Uterus (tissue), 2 donors: ENCODE measurements at regions not wholly inside any gene's neighbourhood (a gene's known extent, or its start where the extent isn't known, plus 50 kb on each side); places are given as distances from the start of the nearest gene placed in this dataset.

Experiments used
- POLR2A ChIP-seq, 2 donors: fragments of 450-650 bp; IDR thresholded peaks; one replicate each; pipeline ENCODE4 v1.6.1; 2016; ENCODE audit warnings: antibody characterized with exemption in 2 of 2, mild to moderate bottlenecking in 1 of 2, moderate library complexity in 1 of 2
- TF ChIP-seq, protein P1 (sequence below), 4 experiments: fragments of 200-600 bp in 2 of 4; fragments of 450-650 bp in 2 of 4; sonication (generic) in 2 of 4; IDR thresholded peaks; one replicate each; pipeline ENCODE4 v1.5.1; 2016 to 2019; ENCODE audit warnings: antibody characterized with exemption in 4 of 4, mild to moderate bottlenecking in 2 of 4, moderate library complexity in 1 of 4

DNA sequence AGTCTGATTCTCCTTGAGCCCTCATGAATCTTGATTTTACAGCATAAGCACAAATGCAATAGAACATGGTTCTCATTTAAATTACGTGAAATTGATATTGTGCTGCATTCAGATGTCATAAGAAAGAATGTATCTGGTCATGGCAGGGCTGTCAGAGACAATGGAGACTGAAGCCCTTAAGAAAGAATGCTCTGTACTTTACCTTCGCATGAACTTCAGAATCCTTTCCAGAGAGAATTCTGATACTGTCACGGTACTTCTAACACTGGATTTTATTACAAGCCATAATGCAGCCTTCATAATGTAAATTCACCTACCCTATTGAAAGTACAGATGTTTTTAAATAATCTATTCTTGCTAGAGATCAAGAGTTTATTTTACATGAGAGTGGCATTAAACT lies 677.9 kb upstream of the ADGRL3 start:
- no peak for TF ChIP-seq POLR2A (IDR thresholded peaks at IDR 0.05)
- TF ChIP-seq, protein P1, sequence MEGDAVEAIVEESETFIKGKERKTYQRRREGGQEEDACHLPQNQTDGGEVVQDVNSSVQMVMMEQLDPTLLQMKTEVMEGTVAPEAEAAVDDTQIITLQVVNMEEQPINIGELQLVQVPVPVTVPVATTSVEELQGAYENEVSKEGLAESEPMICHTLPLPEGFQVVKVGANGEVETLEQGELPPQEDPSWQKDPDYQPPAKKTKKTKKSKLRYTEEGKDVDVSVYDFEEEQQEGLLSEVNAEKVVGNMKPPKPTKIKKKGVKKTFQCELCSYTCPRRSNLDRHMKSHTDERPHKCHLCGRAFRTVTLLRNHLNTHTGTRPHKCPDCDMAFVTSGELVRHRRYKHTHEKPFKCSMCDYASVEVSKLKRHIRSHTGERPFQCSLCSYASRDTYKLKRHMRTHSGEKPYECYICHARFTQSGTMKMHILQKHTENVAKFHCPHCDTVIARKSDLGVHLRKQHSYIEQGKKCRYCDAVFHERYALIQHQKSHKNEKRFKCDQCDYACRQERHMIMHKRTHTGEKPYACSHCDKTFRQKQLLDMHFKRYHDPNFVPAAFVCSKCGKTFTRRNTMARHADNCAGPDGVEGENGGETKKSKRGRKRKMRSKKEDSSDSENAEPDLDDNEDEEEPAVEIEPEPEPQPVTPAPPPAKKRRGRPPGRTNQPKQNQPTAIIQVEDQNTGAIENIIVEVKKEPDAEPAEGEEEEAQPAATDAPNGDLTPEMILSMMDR (IDR thresholded peaks at IDR 0.05) = no peak
